ENCODE measurements at regions not wholly inside any gene's neighbourhood (a gene's known extent, or its start where the extent isn't known, plus 50 kb on each side); places are given as distances from the start of the nearest gene placed in this dataset.

DNA sequence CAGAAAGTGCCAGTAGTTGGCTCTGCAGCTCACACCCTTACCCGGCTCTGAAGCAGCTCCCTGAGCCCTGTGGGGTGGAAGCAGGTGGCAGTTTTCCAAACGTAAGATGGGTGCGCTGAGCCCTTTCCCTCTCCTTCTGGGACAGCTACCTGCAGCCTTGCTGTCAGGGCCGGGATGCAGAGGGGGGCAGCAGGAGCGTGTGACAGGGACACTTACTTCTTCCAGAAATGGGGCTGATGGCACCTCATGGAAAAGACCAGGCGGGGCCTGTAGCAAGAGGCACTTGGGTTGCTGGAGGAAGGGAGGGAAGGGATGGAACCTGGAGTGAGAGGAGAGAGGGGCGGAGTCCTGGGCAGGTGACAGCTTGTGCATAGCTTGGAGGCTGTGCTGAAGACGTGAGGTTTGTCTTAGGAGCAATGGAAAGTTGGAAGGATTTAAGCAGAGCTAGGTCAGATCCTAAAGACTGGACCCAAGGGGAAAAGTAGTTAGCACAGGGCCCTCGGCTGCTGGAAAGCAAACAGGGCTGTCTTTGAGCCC lies 216.8 kb upstream of the RPL38 start:
- Histone ChIP-seq H3K36me3 (ENCODE audit: insufficient read depth in 1 of 2, low read depth in 1 of 2) (no peaks in the 10 kb centered on the region), H3K4me1 (no peaks in the 10 kb centered on the region), H3K27ac (no peak overlapping the region), H3K9me3 (no peaks in the 10 kb centered on the region), H3K27me3 (ENCODE audit: insufficient read depth in 3 of 3, low read length in 2 of 3) (peaks cover 0 to 8% (median 0%) of the 10 kb centered on the region in 3 donors), H3K4me3 (no peak overlapping the region)
- ATAC-seq (no peak), DNase-seq (no peak)
- TF ChIP-seq, protein P1, sequence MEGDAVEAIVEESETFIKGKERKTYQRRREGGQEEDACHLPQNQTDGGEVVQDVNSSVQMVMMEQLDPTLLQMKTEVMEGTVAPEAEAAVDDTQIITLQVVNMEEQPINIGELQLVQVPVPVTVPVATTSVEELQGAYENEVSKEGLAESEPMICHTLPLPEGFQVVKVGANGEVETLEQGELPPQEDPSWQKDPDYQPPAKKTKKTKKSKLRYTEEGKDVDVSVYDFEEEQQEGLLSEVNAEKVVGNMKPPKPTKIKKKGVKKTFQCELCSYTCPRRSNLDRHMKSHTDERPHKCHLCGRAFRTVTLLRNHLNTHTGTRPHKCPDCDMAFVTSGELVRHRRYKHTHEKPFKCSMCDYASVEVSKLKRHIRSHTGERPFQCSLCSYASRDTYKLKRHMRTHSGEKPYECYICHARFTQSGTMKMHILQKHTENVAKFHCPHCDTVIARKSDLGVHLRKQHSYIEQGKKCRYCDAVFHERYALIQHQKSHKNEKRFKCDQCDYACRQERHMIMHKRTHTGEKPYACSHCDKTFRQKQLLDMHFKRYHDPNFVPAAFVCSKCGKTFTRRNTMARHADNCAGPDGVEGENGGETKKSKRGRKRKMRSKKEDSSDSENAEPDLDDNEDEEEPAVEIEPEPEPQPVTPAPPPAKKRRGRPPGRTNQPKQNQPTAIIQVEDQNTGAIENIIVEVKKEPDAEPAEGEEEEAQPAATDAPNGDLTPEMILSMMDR (IDR thresholded peaks at IDR 0.05), result no peak
- 74 to 78% (median 78%) methylated on average over 9 of the region's 9 CpGs for WGBS, 3 donors
- intact Hi-C loops (cut with DNase I), result no loop called here

DNA sequence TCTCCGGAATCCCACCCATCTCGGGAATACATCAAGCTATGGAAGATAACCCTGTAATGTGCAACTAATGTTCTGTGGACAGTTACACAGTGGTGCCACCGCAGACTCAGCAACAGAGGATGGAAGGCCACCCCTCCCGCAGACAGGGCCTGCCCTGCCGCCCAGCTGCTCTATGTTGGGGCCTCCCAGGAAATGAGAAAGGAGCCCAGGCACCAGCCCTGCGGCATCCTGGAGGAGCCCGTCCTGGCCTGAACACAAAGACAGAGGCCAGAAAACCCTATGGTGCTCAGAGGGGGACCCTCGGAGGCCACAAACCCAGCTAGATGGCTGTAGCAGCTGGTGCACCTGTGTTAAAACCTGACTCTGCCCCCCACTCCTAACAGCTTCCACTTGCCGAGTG lies 216.1 kb upstream of the RPL38 start:
- no peaks in the 10 kb centered on the region for H3K36me3 ChIP-seq (ENCODE audit: insufficient read depth in 1 of 2, low read depth in 1 of 2)
- no peak overlapping the region for H3K4me3 ChIP-seq
- DNase-seq (no peak), ATAC-seq (no peak)
- peaks cover 0 to 10% (median 0%) of the 10 kb centered on the region in 3 donors for H3K27me3 ChIP-seq (ENCODE audit: insufficient read depth in 3 of 3, low read length in 2 of 3)
- H3K4me1 ChIP-seq, result no peaks in the 10 kb centered on the region
- H3K27ac ChIP-seq, result no peak overlapping the region
- intact Hi-C loops (cut with DNase I), result no loop called here
- TF ChIP-seq, protein P1 (IDR thresholded peaks at IDR 0.05), result no peak
- 61 to 70% (median 65%) methylated on average over 9 of the region's 9 CpGs for WGBS, 3 donors
- H3K9me3 ChIP-seq, result no peaks in the 10 kb centered on the region

DNA sequence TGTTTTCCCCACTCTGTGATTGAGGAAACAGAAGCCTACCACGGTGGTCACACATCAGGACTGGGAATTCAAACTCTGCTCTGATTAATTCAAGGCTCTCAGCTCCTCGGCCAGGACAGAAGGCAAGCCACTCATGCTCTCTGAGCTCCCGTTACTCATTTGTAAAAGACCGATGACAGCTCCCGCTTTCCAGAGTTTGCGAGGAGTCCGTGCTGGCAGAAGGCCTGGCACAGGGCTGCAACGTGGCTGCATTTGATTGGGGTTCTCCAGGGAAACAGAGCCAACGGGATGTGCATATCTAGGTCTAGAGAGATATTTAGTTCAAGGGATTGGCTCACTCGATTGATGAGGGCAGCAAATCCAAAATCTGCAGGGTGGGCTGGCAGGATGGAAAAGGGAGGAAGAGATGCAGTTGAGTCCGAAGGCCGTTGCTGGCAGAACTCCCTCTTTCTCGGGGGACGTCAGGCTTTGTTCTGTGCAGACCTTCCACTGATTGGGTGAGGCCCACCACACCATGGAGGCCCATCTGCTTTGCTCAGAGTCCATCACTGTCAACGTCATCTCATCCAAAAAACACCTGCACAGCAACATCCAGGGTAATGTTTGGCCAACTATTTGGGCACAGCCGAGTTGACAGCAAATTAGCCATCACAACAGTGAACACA lies 215.5 kb upstream of the RPL38 start:
- Histone ChIP-seq H3K4me3 (no peak overlapping the region), H3K9me3 (no peaks in the 10 kb centered on the region), H3K4me1 (no peaks in the 10 kb centered on the region), H3K36me3 (ENCODE audit: insufficient read depth in 1 of 2, low read depth in 1 of 2) (no peaks in the 10 kb centered on the region), H3K27ac (no peak overlapping the region), H3K27me3 (ENCODE audit: insufficient read depth in 3 of 3, low read length in 2 of 3) (peaks cover 0 to 10% (median 0%) of the 10 kb centered on the region in 3 donors)
- no peak for DNase-seq
- ATAC-seq, result no peak
- TF ChIP-seq, protein P1 (IDR thresholded peaks at IDR 0.05), result no peak
- WGBS, 3 donors, result 39 to 49% (median 44%) methylated on average over 16 of the region's 16 CpGs
- intact Hi-C loops (cut with DNase I), result no loop called here

DNA sequence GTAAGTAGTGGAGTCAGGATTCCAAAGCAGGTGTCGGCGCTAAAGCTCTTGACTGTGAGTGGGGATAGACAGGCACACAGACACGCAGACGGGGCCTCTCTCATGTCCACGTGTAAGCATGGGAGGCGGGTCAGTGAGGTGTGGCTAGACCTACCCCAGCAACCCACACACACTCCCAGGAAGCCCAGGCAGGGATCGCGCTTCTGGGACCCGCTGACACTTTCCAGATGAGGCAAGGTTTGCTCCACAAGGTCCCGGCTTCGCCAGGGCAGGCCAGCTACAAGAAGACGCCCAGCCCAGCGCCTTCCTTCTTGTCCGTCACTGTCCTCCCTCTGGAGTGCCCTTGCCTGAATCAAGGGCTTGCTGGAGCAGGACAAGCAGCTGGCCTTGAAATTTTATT lies 213.8 kb upstream of the RPL38 start:
- 64 to 78% (median 70%) methylated on average over 14 of the region's 14 CpGs for WGBS, 3 donors
- no peak for DNase-seq
- intact Hi-C loops (cut with DNase I), result no loop called here

More for the DNA sequence above, 213.8 kb upstream of the RPL38 start:
- no peaks in the 10 kb centered on the region for H3K9me3 ChIP-seq
- H3K4me1 ChIP-seq, result no peaks in the 10 kb centered on the region
- TF ChIP-seq, protein P1 (IDR thresholded peaks at IDR 0.05), result no peak
- ATAC-seq, result no peak
- H3K27ac ChIP-seq, result no peak overlapping the region
- H3K4me3 ChIP-seq, result no peak overlapping the region
- no peaks in the 10 kb centered on the region for H3K36me3 ChIP-seq (ENCODE audit: insufficient read depth in 1 of 2, low read depth in 1 of 2)
- peaks cover 0 to 10% (median 0%) of the 10 kb centered on the region in 3 donors for H3K27me3 ChIP-seq (ENCODE audit: insufficient read depth in 3 of 3, low read length in 2 of 3)

All from psoas muscle (tissue), 7 donors.